ENCODE measurements at regions not wholly inside any gene's neighbourhood (a gene's known extent, or its start where the extent isn't known, plus 50 kb on each side); places are given as distances from the start of the nearest gene placed in this dataset.

GRCh38 chr14:71824816-71825215 lies 107.4 kb upstream of the RGS6 start:
- Histone ChIP-seq H3K27me3 (no peaks in the 10 kb centered on the region), H3K9ac (ENCODE audit: low read depth in 2 of 2, low read length in 2 of 2) (no peak overlapping the region), H3K4me3 (no peak overlapping the region), H3K4me1 (no peaks in the 10 kb centered on the region), H3K36me3 (no peaks in the 10 kb centered on the region), H3K27ac (no peak overlapping the region), H3K9me3 (no peaks in the 10 kb centered on the region)
- intact Hi-C loops (cut with DNase I), result no loop called here
- TF ChIP-seq CTCF (IDR thresholded peaks at IDR 0.05), result no peak
- DNase-seq, result no peak

- Histone ChIP-seq H3K4me1 (no peaks in the 10 kb centered on the region), H3K9ac (ENCODE audit: low read depth in 2 of 2, low read length in 2 of 2) (no peak overlapping the region), H3K9me3 (no peaks in the 10 kb centered on the region), H3K4me3 (no peak overlapping the region), H3K27ac (no peak overlapping the region), H3K36me3 (no peaks in the 10 kb centered on the region), H3K27me3 (no peaks in the 10 kb centered on the region)
- intact Hi-C loops (cut with DNase I), result no loop called here
- no peak for TF ChIP-seq CTCF (IDR thresholded peaks at IDR 0.05)
- DNase-seq, result no peak
Measured at GRCh38 chr14:71833476-71833875, 98.8 kb upstream of the RGS6 start.

GRCh38 chr14:71834284-71835204 lies 97.7 kb upstream of the RGS6 start:
- H3K4me3 ChIP-seq, result no peak overlapping the region
- intact Hi-C loops (cut with DNase I), result no loop called here
- H3K9ac ChIP-seq (ENCODE audit: low read depth in 2 of 2, low read length in 2 of 2), result no peak overlapping the region
- no peaks in the 10 kb centered on the region for H3K9me3 ChIP-seq
- H3K36me3 ChIP-seq, result no peaks in the 10 kb centered on the region
- TF ChIP-seq CTCF (IDR thresholded peaks at IDR 0.05), result no peak
- H3K27me3 ChIP-seq, result no peaks in the 10 kb centered on the region
- no peak overlapping the region for H3K27ac ChIP-seq
- no peaks in the 10 kb centered on the region for H3K4me1 ChIP-seq
- no peak for DNase-seq

GRCh38 chr14:71852181-71852580 lies 80.0 kb upstream of the RGS6 start:
- H3K4me1 ChIP-seq, result no peaks in the 10 kb centered on the region
- TF ChIP-seq CTCF (IDR thresholded peaks at IDR 0.05), result no peak
- no peaks in the 10 kb centered on the region for H3K9me3 ChIP-seq
- no peaks in the 10 kb centered on the region for H3K36me3 ChIP-seq
- no peak overlapping the region for H3K27ac ChIP-seq
- no peaks in the 10 kb centered on the region for H3K27me3 ChIP-seq
- no peak overlapping the region for H3K9ac ChIP-seq (ENCODE audit: low read depth in 2 of 2, low read length in 2 of 2)
- DNase-seq, result no peak
- no peak overlapping the region for H3K4me3 ChIP-seq
- intact Hi-C loops (cut with DNase I), result no loop called here

GRCh38 chr14:71855399-71856036 lies 76.7 kb upstream of the RGS6 start:
- Histone ChIP-seq H3K9ac (ENCODE audit: low read depth in 2 of 2, low read length in 2 of 2) (no peak overlapping the region), H3K9me3 (no peaks in the 10 kb centered on the region), H3K36me3 (no peaks in the 10 kb centered on the region), H3K4me3 (no peak overlapping the region), H3K27ac (no peak overlapping the region), H3K4me1 (no peaks in the 10 kb centered on the region), H3K27me3 (no peaks in the 10 kb centered on the region)
- peak; percentile 79 for DNase-seq
- TF ChIP-seq CTCF (IDR thresholded peaks at IDR 0.05), result peak; percentile 72
- intact Hi-C loops (cut with DNase I), result no loop called here

All from colonic mucosa (tissue), 4 donors.